GM12872 (cell line): ENCODE measurements at regions not wholly inside any gene's neighbourhood (a gene's known extent, or its start where the extent isn't known, plus 50 kb on each side); places are given as distances from the start of the nearest gene placed in this dataset.

ENCODE experiments used
- TF ChIP-seq, protein P1 (sequence below): IDR thresholded peaks from 3 replicates; pipeline ENCODE4 v1.5.1; 2011; ENCODE audit warnings: low read depth, mild to moderate bottlenecking, low read length, moderate library complexity; ENCODE audit not compliant: insufficient read depth

GRCh38 chr3:101964861-101965260, 115.5 kb downstream of the NFKBIZ start:
- TF ChIP-seq, protein P1, sequence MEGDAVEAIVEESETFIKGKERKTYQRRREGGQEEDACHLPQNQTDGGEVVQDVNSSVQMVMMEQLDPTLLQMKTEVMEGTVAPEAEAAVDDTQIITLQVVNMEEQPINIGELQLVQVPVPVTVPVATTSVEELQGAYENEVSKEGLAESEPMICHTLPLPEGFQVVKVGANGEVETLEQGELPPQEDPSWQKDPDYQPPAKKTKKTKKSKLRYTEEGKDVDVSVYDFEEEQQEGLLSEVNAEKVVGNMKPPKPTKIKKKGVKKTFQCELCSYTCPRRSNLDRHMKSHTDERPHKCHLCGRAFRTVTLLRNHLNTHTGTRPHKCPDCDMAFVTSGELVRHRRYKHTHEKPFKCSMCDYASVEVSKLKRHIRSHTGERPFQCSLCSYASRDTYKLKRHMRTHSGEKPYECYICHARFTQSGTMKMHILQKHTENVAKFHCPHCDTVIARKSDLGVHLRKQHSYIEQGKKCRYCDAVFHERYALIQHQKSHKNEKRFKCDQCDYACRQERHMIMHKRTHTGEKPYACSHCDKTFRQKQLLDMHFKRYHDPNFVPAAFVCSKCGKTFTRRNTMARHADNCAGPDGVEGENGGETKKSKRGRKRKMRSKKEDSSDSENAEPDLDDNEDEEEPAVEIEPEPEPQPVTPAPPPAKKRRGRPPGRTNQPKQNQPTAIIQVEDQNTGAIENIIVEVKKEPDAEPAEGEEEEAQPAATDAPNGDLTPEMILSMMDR: no peak

- TF ChIP-seq, protein P1: no peak
Observed at GRCh38 chr3:101966226-101966625, 116.9 kb downstream of the NFKBIZ start.

DNA sequence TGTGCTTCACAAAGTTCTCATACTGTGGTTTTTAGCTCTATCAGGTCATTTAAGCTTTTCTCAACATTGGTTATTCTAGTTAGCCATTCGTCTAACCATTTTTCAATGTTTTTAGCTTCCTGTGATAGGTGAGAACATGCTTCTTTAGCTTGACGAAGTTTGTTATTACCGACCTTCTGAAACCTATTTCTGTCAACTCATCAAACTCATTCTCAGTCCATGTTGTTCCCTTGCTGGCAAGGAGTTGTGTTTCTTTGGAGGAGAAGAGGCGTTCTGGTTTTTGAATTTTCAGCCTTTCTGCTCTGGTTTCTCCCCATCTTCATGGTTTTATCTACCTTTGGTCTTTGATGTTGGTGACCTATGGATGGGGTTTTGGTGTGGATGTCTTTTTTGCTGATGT, 120.9 kb downstream of the NFKBIZ start:
- TF ChIP-seq, protein P1: no peak

- TF ChIP-seq, protein P1: no peak
Observed at GRCh38 chr3:101970905-101971304, 121.6 kb downstream of the NFKBIZ start.

GRCh38 chr3:101972430-101973162, 123.3 kb downstream of the NFKBIZ start:
- TF ChIP-seq, protein P1: no peak

DNA sequence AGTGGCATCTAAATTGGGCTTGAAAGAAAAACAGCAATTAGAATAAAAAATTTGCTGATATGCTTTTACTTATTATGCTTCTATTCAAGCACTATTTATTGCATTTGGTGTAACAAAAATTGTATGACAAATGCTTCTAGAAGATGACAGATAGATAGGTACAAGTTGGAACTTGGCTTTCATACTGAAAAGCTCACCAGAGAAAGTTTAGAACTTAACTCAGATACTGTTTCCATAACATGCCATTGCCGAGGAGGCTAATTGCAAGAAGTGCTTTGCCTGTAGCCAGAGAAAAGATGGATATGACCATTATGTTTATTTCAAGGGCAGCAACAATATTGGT, 123.8 kb downstream of the NFKBIZ start:
- TF ChIP-seq, protein P1: no peak

DNA sequence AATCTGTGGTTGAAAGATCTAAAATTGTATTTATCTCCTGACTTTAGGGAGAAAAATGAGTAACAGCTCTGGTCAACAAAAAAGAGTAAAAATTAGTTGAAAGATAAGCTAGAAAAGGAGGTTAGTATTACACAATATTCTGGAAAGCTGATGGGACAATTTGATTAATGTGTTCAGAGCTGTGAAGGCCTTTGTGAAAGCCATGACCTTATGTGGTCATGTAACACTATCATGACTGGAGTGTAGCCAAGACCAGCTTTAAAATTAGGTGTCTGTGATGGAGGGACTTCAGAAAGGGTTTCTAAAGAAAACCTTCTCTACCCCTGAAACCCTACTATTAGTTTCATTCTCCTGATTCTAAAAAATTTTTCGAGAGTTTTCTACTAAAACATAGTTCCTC, 127.2 kb downstream of the NFKBIZ start:
- TF ChIP-seq, protein P1: no peak
